Stomach (tissue), 8 donors: ENCODE measurements at regions not wholly inside any gene's neighbourhood (a gene's known extent, or its start where the extent isn't known, plus 50 kb on each side); places are given as distances from the start of the nearest gene placed in this dataset.

Experiments used
- DNase-seq, 2 donors: peaks; one replicate each; pipeline versions ENCODE4 v3.0.0 to v3.0.0-alpha.2; 2013 to 2019
- H3K27ac ChIP-seq, 5 donors: fragments of 200-600 bp in 4 of 5; sonication (generic) in 4 of 5; one replicate each; pipeline ENCODE4 v1.5.1; 2013 to 2019; ENCODE audit warnings: mild to moderate bottlenecking in 1 of 5, moderate library complexity in 1 of 5
- H3K27me3 ChIP-seq, 3 donors: fragments of 200-600 bp; sonication (generic); one replicate each; pipeline ENCODE4 v1.5.1; 2017 to 2019; ENCODE audit warnings: mixed run types in 1 of 3
- H3K36me3 ChIP-seq, 4 donors: fragments of 200-600 bp; sonication (generic); 1 replicate in 3 of 4; 2 replicates in 1 of 4; pipeline ENCODE4 v1.5.1; 2016 to 2019
- H3K4me1 ChIP-seq, 4 donors: fragments of 200-600 bp; sonication (generic); one replicate each; pipeline ENCODE4 v1.5.1; 2016 to 2019
- H3K4me3 ChIP-seq, 4 donors: fragments of 200-600 bp; sonication (generic) in 3 of 4; one replicate each; pipeline ENCODE4 v1.5.1; 2016 to 2019; ENCODE audit warnings: mild to moderate bottlenecking in 1 of 4
- H3K9me3 ChIP-seq, 4 donors: fragments of 200-600 bp; sonication (generic); one replicate each; pipeline ENCODE4 v1.5.1; 2016 to 2019
- CTCF ChIP-seq, 7 experiments: fragments of 450-650 bp in 4 of 7; fragments of 200-600 bp in 3 of 7; sonication (generic) in 3 of 7; IDR thresholded peaks; one replicate each; pipeline ENCODE4 v1.5.1; 2016 to 2019; ENCODE audit warnings: antibody characterized with exemption in 7 of 7, control low read depth in 2 of 7, mild to moderate bottlenecking in 1 of 7
- EP300 ChIP-seq: sonication (generic); formaldehyde crosslinking; IDR thresholded peaks from one replicate; pipeline ENCODE4 v1.6.1; 2017; ENCODE audit warnings: antibody characterized with exemption
- POLR2A ChIP-seq, 4 donors: fragments of 450-650 bp; IDR thresholded peaks; one replicate each; pipeline ENCODE4 v1.6.1; 2016; ENCODE audit warnings: antibody characterized with exemption in 4 of 4, control low read depth in 2 of 4, mild to moderate bottlenecking in 1 of 4, moderate library complexity in 1 of 4
- POLR2AphosphoS5 ChIP-seq, 3 donors: sonication (generic); formaldehyde crosslinking; IDR thresholded peaks; one replicate each; pipeline ENCODE4 v1.6.1; 2016; ENCODE audit warnings: antibody characterized with exemption in 3 of 3
- WGBS, 5 donors: extraction: QIAGEN DNeasy Blood & Tissue Kit in 3 of 5; methylation state at CpG; one replicate each; pipeline versions ENCODE4 v1.1.5 to v1.1.7; 2013 to 2018; 5-methylcytosine and 5-hydroxymethylcytosine counted together
- intact Hi-C: fragments of 100-400 bp; cut with DNase I; formaldehyde crosslinking; loops from one replicate; pipeline ENCODE4 v1.15.1; 2023; ENCODE audit warnings: low total_unique reads
- donor health status: healthy with polysubstance abuse.
- donor health status: Bipolar disorder and iron deficiency.
- donor health status: healthy.

- peaks cover 0 to 11% (median 0%) of the 10 kb centered on the region in 4 donors for H3K9me3 ChIP-seq
- intact Hi-C loops: no loop called here
- no peak for DNase-seq
- no peak overlapping the region for H3K27ac ChIP-seq
- TF ChIP-seq POLR2A (IDR thresholded peaks at IDR 0.05): no peak
- no peak for TF ChIP-seq CTCF (IDR thresholded peaks at IDR 0.05)
- no peak for TF ChIP-seq POLR2AphosphoS5 (IDR thresholded peaks at IDR 0.05)
- no peak for TF ChIP-seq EP300
- H3K4me3 ChIP-seq: no peak overlapping the region
- 72 to 98% (median 96%) methylated on average over 1 of the region's 1 CpG for WGBS, 5 donors
- no peaks in the 10 kb centered on the region for H3K4me1 ChIP-seq
- H3K36me3 ChIP-seq: no peaks in the 10 kb centered on the region
- H3K27me3 ChIP-seq: no peaks in the 10 kb centered on the region
These were observed 299.1 kb downstream of the BTG1 start for GRCh38 chr12:91846466-91847055.

- TF ChIP-seq POLR2A (IDR thresholded peaks at IDR 0.05) (no peak), POLR2AphosphoS5 (IDR thresholded peaks at IDR 0.05) (no peak), CTCF (IDR thresholded peaks at IDR 0.05) (no peak), EP300 (no peak)
- no peak overlapping the region for H3K27ac ChIP-seq
- no peaks in the 10 kb centered on the region for H3K27me3 ChIP-seq
- no peaks in the 10 kb centered on the region for H3K4me1 ChIP-seq
- 85 to 98% (median 92%) methylated on average over 1 of the region's 1 CpG for WGBS, 5 donors
- no peaks in the 10 kb centered on the region for H3K36me3 ChIP-seq
- H3K9me3 ChIP-seq: peaks cover 0 to 11% (median 0%) of the 10 kb centered on the region in 4 donors
- intact Hi-C loops: no loop called here
- H3K4me3 ChIP-seq: no peak overlapping the region
- DNase-seq: no peak
These were observed 300.3 kb downstream of the BTG1 start for GRCh38 chr12:91845365-91845764.

GRCh38 chr12:91841822-91842221, 303.8 kb downstream of the BTG1 start:
- Histone ChIP-seq H3K4me3 (no peak overlapping the region), H3K36me3 (no peaks in the 10 kb centered on the region), H3K4me1 (no peaks in the 10 kb centered on the region), H3K9me3 (peaks cover 0 to 11% (median 0%) of the 10 kb centered on the region in 4 donors), H3K27me3 (no peaks in the 10 kb centered on the region), H3K27ac (no peak overlapping the region)
- intact Hi-C loops: no loop called here
- TF ChIP-seq CTCF (IDR thresholded peaks at IDR 0.05): no peak
- TF ChIP-seq POLR2A (IDR thresholded peaks at IDR 0.05): no peak
- no peak for TF ChIP-seq POLR2AphosphoS5 (IDR thresholded peaks at IDR 0.05)
- no peak for TF ChIP-seq EP300
- DNase-seq: no peak

- no peak for DNase-seq
- no peak for TF ChIP-seq CTCF (IDR thresholded peaks at IDR 0.05)
- no peak for TF ChIP-seq EP300
- TF ChIP-seq POLR2A (IDR thresholded peaks at IDR 0.05): no peak
- TF ChIP-seq POLR2AphosphoS5 (IDR thresholded peaks at IDR 0.05): no peak
- intact Hi-C loops: no loop called here
- 94 to 100% (median 97%) methylated on average over 1 of the region's 1 CpG for WGBS, 5 donors
- Histone ChIP-seq H3K4me1 (no peaks in the 10 kb centered on the region), H3K9me3 (no peaks in the 10 kb centered on the region), H3K36me3 (no peaks in the 10 kb centered on the region), H3K4me3 (no peak overlapping the region), H3K27me3 (no peaks in the 10 kb centered on the region), H3K27ac (no peak overlapping the region)
These were observed 308.9 kb downstream of the BTG1 start for GRCh38 chr12:91836696-91837095.
